HG02610 (cell line): ENCODE measurements at regions not wholly inside any gene's neighbourhood (a gene's known extent, or its start where the extent isn't known, plus 50 kb on each side); places are given as distances from the start of the nearest gene placed in this dataset.
"Not testable (repeated sequence)": the region's sequence is repeated elsewhere in the genome, so short reads cannot be mapped to it uniquely, and the experiment has no call there.

ENCODE experiments used
- ATAC-seq: cut with Tn5 transposase; IDR thresholded peaks from one replicate; pipeline ENCODE4 v1.9.1; 2021; ENCODE audit warnings: mild to moderate bottlenecking, moderate library complexity; ENCODE audit not compliant: unreplicated experiment

- ATAC-seq: no peak
Observed at GRCh38 chr18:41073372-41073954, 881.6 kb upstream of the PIK3C3 start.

- no peak for ATAC-seq
Observed at GRCh38 chr18:41072946-41073345, 882.1 kb upstream of the PIK3C3 start.

- no peak for ATAC-seq
Observed at GRCh38 chr18:41071826-41072225, 883.2 kb upstream of the PIK3C3 start.

GRCh38 chr18:41069167-41069566 is 885.9 kb upstream of the PIK3C3 start:
- no peak for ATAC-seq

- no peak for ATAC-seq
Observed at GRCh38 chr18:41064916-41065315, 890.1 kb upstream of the PIK3C3 start.

GRCh38 chr18:41060967-41061366 is 894.1 kb upstream of the PIK3C3 start:
- no peak for ATAC-seq

GRCh38 chr18:41059126-41059415 is 896.0 kb upstream of the PIK3C3 start:
- no peak for ATAC-seq

- no peak for ATAC-seq
Observed at GRCh38 chr18:41058351-41059125, 896.5 kb upstream of the PIK3C3 start.

GRCh38 chr18:41052625-41053024 is 902.4 kb upstream of the PIK3C3 start:
- no peak for ATAC-seq

- ATAC-seq: not testable (repeated sequence)
Observed at GRCh38 chr18:41046250-41046649, 908.8 kb upstream of the PIK3C3 start.

- no peak for ATAC-seq
Observed at GRCh38 chr18:41043876-41044275, 911.2 kb upstream of the PIK3C3 start.

- no peak for ATAC-seq
Observed at GRCh38 chr18:41042866-41043265, 912.2 kb upstream of the PIK3C3 start.

GRCh38 chr18:41038071-41038470 is 917.0 kb upstream of the PIK3C3 start:
- no peak for ATAC-seq

GRCh38 chr18:41036346-41036745 is 918.7 kb upstream of the PIK3C3 start:
- no peak for ATAC-seq

GRCh38 chr18:41034413-41034812 is 920.6 kb upstream of the PIK3C3 start:
- no peak for ATAC-seq

- ATAC-seq: peak; percentile 84
Observed at GRCh38 chr18:41025666-41026065, 929.4 kb upstream of the PIK3C3 start.

- no peak for ATAC-seq
Observed at GRCh38 chr18:41024792-41025191, 930.2 kb upstream of the PIK3C3 start.

- ATAC-seq: no peak
Observed at GRCh38 chr18:41022484-41022883, 932.5 kb upstream of the PIK3C3 start.

- ATAC-seq: no peak
Observed at GRCh38 chr18:41021089-41021488, 933.9 kb upstream of the PIK3C3 start.

- ATAC-seq: no peak
Observed at GRCh38 chr18:41012194-41012593, 942.8 kb upstream of the PIK3C3 start.

GRCh38 chr18:41009926-41010325 is 945.1 kb upstream of the PIK3C3 start:
- ATAC-seq: no peak

- ATAC-seq: no peak
Observed at GRCh38 chr18:41004324-41004723, 950.7 kb upstream of the PIK3C3 start.

GRCh38 chr18:40995529-40995928 is 959.5 kb upstream of the PIK3C3 start:
- no peak for ATAC-seq
